ENCODE measurements at regions not wholly inside any gene's neighbourhood (a gene's known extent, or its start where the extent isn't known, plus 50 kb on each side); places are given as distances from the start of the nearest gene placed in this dataset.

DNA sequence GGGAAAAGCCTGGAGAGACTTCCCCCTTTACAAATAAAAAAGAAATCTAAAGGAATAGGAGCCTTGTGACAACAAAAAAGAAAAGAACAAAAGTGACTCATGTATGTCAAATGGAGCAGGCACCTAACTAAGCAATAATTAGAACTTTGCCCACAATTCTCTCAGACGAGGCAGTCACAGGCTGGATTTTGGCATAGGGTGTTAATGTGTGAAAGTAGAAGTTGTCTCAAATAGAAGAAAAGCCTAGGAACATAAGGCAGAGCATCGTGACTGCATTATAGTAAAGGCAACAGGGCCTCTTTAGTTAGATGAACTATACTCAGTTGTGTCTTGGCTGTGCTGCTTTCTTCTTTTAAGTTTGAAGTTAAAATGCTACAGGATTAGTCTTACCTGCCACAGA is 219.9 kb upstream of the TMEM161B start:
- no peak for DNase-seq (ENCODE audit: low read depth in 1 of 2, low spot score in 1 of 2)

GRCh38 chr5:88488130-88488529 is 219.5 kb upstream of the TMEM161B start:
- no peak for DNase-seq (ENCODE audit: low read depth in 1 of 2, low spot score in 1 of 2)

DNA sequence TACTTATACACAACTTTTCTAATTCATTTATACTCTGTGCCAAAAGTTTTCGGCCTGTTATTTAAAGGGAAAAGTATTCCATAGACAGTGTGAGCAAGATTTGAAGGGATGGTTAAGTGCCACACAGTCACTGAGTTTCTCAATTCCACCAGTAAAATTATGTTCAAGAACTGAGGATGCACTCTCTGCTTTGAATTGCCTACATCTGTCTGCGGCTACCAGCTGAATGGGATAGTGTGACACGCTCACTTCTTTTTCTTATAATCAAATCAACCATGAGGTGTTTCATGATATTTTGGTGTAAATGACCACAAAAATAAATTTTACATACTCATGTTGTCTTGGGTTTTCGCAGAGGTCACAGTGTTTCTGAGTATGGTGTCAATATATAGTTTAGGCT is 218.4 kb upstream of the TMEM161B start:
- DNase-seq (ENCODE audit: low read depth in 1 of 2, low spot score in 1 of 2): no peak

DNA sequence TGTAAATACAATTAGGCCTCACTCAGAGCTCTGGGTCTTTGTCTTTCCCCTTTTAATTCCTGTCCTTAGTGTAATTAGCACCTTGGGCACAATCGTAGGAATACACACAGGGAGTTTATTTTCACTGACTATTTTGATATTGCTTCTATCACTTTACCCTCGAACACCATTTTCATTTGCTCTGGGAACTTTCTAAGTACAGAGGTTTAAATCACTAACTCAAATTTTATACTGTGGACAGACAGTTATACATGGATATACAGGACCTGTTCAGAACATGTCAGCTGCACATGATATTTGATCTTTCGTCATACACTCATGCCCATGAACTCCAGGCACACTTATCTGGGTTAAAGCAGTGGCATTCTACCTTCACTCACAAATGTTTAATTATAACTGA is 217.8 kb upstream of the TMEM161B start:
- DNase-seq (ENCODE audit: low read depth in 1 of 2, low spot score in 1 of 2): no peak

GRCh38 chr5:88485531-88485930 is 216.9 kb upstream of the TMEM161B start:
- DNase-seq (ENCODE audit: low read depth in 1 of 2, low spot score in 1 of 2): no peak

DNA sequence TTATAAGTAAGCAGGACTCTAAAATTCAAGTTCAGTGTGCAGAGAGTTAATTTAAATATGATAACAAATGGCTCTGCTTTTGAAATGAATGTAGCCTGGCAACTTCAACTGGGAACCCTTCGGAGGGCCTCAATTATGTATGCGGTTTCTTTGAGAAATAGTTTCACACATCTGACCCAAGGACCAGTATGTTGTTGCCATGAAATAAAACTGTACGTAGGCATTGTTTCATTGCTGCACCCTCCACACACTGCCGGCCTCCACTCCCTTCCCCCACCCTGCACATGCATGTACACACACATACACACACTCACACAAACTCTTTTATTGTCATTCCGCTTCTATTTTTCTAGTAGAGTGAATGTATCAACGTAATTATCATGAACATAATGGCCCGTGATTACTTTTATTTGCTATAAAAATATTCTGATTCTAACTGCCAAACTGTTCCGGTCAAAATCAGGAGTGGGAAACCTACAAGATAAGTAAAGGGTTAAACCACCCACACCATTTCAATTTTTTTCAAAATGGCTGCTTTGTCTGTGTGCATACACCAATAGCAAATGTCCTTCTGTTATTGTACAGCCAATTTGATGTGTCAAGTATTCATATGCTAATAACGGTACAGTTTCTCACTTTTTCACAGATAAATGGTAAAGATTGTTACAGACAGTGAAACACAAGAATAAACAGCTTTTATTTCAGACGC is 215.5 kb upstream of the TMEM161B start:
- DNase-seq (ENCODE audit: low read depth in 1 of 2, low spot score in 1 of 2): no peak

DNA sequence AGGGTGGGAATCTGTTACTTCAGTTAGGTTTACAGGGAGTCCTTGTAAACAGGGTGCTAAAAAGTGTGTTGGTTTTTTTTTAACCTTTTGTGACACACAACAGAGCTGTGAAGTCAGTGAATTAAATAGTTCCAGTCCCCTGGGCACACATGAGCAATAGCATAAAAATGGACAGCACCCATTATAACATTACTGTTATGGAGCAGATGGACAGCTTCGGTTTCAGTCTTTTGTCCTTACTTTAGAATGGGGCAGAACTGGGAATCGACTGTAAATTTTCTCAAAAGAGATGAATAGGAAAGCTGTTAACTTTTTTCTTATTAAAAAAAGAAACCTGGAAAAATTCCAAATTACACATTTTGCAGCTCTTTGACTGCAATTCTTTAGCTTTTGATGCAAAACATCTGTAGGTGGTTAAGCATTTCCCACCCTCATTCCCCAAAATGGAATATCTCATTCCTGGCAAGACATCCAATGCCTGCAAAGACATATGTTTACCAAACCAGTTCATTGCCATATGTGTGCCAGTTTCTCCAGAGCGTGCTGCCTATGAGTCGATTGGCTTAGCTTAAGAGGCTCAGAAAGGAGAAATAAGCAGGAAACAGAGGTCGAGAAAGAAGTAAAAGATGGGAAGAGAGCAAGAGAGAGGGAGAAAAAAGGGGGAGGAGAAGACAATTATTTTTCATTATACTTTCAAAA is 212.3 kb upstream of the TMEM161B start:
- DNase-seq (ENCODE audit: low read depth in 1 of 2, low spot score in 1 of 2): no peak

DNA sequence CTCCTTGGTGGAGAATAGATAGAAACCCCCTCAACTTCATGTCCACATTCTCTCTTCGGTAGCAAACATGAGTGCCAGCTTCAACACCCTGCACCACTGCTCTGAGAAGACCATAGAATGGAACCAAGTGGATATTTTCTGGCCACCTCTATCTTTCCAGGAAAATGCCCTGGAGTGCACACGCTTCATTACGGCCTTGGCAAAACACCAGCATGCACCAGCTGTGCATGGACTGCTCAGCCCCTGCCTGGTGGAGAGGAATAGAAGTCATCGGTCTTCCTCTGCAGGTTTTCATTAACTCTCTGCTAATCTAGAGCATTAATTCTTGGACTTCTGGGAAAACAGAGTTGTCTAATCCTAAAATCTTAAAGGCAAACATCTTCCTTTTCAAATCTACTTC is 211.6 kb upstream of the TMEM161B start:
- no peak for DNase-seq (ENCODE audit: low read depth in 1 of 2, low spot score in 1 of 2)

DNA sequence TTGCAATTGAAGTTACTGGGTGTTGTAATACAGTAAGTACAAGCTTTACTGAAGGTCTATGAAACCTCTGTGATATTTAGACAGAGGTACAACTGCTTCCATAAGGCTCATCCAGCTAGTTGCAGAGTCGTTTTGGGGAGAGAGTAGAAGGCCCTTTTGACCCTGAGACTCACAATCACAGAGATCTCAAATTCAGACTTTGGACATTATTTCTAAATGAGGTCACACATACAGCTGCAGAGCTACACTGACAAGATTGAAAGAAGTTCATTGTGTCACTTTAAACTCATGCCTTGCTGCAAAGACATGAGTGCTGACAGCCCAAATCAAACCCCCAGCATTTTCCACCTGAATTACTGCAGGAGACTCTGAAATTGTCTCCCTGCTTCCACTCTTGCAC is 205.9 kb upstream of the TMEM161B start:
- no peak for DNase-seq (ENCODE audit: low read depth in 1 of 2, low spot score in 1 of 2)

GRCh38 chr5:88470745-88471144 is 202.1 kb upstream of the TMEM161B start:
- no peak for DNase-seq (ENCODE audit: low read depth in 1 of 2, low spot score in 1 of 2)

- no peak for DNase-seq (ENCODE audit: low read depth in 1 of 2, low spot score in 1 of 2)
These were observed 191.3 kb upstream of the TMEM161B start for GRCh38 chr5:88459971-88460370.

DNA sequence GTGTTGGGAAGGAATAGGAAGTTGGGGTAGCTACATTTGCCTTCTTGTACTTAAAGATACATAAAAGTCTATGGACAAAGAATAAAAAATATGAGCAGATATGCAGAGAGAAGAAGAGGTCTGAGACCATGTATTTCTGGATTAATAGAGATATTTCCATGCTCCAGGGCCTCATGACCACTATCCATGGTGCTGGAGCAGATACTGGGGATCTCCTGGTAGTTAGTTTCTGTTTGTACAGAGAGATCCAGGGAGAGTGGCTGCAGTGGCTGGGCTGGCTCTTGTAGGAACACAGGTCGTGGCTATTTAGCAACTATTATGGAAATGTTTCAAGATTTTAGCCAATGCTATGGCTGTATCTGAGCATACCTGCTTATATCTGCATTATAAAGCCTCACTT is 184.2 kb upstream of the TMEM161B start:
- no peak for DNase-seq (ENCODE audit: low read depth in 1 of 2, low spot score in 1 of 2)

- DNase-seq (ENCODE audit: low read depth in 1 of 2, low spot score in 1 of 2): no peak
These were observed 181.6 kb upstream of the TMEM161B start for GRCh38 chr5:88450239-88450638.

DNA sequence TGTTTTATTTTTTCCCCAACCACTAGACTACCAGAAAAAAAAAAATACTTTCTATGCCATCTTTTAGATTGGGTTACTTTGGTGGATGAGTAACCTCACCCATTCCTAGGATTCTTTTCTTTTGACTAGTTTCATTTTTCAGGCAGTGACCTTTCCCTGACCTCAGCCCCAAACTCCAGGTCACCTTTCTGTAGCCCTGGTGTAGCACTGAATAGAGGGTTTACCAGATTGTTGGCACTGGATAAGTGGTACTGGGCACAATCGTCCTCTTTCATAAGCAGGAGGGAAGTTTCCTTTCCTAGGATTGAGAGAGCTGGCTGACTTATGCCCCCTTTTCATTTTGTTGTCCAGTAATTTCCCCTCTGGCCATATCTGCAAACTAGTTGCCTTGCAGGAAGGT is 169.4 kb upstream of the TMEM161B start:
- no peak for DNase-seq (ENCODE audit: low read depth in 1 of 2, low spot score in 1 of 2)

DNA sequence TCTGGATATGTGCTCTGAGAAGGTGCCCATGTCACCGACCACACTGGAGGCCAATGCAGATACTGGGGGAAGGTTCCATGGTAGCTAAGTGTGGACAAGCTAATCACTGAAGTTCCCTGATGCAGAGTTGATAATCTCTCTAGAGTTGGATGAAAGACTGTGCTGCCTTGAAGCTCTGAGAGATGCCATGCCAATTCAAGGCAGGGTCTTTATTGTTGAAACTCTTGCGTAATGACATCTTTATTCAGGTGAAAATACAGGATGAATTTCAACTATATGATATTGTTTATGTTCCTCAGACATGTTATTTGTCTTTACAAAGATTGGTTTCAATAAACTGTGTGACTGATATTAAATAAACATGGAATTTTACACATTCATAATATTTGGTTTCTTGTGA is 167.6 kb upstream of the TMEM161B start:
- DNase-seq (ENCODE audit: low read depth in 1 of 2, low spot score in 1 of 2): no peak

- DNase-seq (ENCODE audit: low read depth in 1 of 2, low spot score in 1 of 2): no peak
These were observed 160.0 kb upstream of the TMEM161B start for GRCh38 chr5:88428633-88429032.

GRCh38 chr5:88426441-88426840 is 157.8 kb upstream of the TMEM161B start:
- no peak for DNase-seq (ENCODE audit: low read depth in 1 of 2, low spot score in 1 of 2)

GRCh38 chr5:88425124-88425523 is 156.5 kb upstream of the TMEM161B start:
- DNase-seq (ENCODE audit: low read depth in 1 of 2, low spot score in 1 of 2): no peak

DNA sequence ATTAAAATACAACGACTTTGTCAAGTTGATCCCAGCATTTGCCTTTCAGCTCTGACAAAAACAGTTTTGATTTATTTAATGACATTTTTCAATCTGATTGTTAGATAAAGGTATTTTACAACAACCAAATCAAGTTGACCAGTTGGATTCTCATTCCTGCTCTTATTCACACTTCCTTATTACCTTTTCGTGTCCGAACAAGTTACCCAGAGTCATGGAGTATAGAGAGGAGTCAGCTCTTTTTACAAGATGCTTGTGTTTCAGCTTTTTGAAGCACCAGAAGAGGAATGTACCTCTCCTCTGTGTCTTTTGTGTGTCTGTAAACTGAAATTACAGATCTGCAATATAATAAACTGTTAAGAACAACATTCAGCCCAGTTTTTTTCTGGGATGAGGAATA is 151.3 kb upstream of the TMEM161B start:
- no peak for DNase-seq (ENCODE audit: low read depth in 1 of 2, low spot score in 1 of 2)

DNA sequence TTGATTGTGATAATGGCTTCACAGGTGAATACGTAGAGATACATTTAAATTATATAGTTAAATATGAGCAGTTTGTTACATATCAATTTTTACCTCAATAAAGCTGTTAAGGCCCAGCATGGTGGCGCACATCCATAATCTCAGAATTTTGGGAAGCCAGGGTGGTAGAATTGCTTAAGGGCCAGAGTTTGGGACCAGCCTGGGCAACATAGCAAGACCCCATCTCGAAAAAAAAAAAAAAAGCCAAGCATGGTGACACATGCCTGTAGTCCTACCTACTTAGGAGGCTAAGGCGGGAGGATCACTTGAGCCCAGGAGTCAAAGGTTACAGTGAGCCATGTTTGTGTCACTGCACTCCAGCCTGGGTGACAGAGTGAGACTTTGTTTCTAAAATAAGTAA is 138.7 kb upstream of the TMEM161B start:
- DNase-seq (ENCODE audit: low read depth in 1 of 2, low spot score in 1 of 2): no peak

DNA sequence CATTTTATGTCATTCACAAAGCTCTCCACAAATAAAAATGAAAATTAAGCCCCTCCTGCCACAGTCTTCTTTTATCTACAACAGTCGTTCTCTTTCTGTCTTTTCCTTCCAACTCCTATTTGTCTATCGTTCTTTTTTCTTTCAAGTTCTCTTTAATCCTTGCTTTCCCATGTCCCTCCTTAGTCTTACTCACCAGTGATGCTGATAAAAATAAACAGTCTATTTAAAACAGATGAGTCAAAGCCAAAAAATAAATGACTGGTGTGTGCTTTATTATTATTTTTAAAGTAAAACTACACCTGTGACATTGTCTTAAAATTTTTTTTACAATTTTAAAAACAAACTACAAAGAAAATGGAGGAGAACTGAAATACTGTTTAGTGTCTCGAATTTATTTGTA is 137.1 kb upstream of the TMEM161B start:
- DNase-seq (ENCODE audit: low read depth in 1 of 2, low spot score in 1 of 2): no peak

DNA sequence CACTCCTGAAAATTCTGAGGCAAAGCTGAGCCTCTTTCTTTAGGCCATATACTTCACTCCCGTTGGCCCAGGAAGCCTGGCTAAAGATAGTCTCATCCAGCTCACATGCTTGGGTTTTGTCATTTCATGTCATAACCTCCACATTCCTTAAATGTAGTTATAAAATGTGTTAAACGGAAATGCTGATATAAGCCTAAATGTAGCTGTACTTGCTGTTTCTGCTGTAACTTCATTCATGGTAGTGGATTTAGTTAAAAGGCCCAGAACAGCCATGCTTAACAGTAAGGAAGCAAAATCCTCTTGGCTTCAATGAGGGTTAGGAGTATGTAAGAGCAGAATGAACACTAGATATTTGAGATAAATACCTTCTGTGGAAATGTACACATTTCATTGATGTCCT is 135.8 kb upstream of the TMEM161B start:
- DNase-seq (ENCODE audit: low read depth in 1 of 2, low spot score in 1 of 2): no peak

DNA sequence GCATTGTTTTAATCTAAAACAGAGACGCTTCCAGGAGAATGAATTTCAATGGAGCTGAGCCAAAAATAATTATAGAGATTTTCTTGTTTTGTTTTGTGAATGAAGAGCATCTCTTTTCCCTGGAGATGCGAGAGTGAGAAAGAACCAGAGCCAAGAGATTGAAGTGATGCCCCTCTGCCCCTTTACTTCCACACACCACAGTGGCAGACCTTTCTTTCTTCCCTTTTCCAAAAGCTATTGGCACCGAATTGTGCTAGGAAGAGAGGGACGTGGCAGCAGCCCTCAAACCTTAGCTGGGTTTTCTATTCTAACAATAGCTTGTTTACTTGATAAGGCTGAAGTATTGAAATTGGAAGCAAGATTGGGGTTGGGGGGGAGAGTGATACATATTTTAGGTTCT is 133.0 kb upstream of the TMEM161B start:
- no peak for DNase-seq (ENCODE audit: low read depth in 1 of 2, low spot score in 1 of 2)
